Activated CD8-positive, alpha-beta T cell treated with anti-CD3 and anti-CD28 coated beads for 36 hours (primary cell): ENCODE measurements at regions not wholly inside any gene's neighbourhood (a gene's known extent, or its start where the extent isn't known, plus 50 kb on each side); places are given as distances from the start of the nearest gene placed in this dataset.

Experiments
- ATAC-seq: fragments of 200-7000 bp; cut with Tn5 transposase; one replicate; pipeline ENCODE4 v1.10.0; 2021; ENCODE audit warnings: mild to moderate bottlenecking, moderate library complexity
- CTCF ChIA-PET: fragments of 350-600 bp; sonication (Branson Sonifier 250); formaldehyde crosslinking; loops from one replicate; lab custom pipeline; 2021; ENCODE audit warnings: antibody characterized with exemption; lab: Charles Lee
- POLR2A ChIA-PET: fragments of 350-600 bp; sonication (Branson Sonifier 250); formaldehyde crosslinking; loops from one replicate; lab custom pipeline; 2021; ENCODE audit warnings: antibody characterized with exemption; lab: Charles Lee
- DNase-seq: peaks from one replicate; pipeline ENCODE4 v3.0.0-alpha.2; 2020
- H3K27ac Mint-ChIP-seq: one replicate; pipeline ENCODE4 v1.8.0; 2021; ENCODE audit warnings: mild to moderate bottlenecking, mixed read lengths
- H3K27me3 Mint-ChIP-seq: one replicate; pipeline ENCODE4 v1.8.0; 2021; ENCODE audit warnings: mixed read lengths
- H3K36me3 Mint-ChIP-seq: one replicate; pipeline ENCODE4 v1.8.0; 2021; ENCODE audit warnings: low read depth, mixed read lengths
- H3K4me1 Mint-ChIP-seq: one replicate; pipeline ENCODE4 v1.8.0; 2021; ENCODE audit warnings: low read depth, mixed read lengths
- H3K4me3 Mint-ChIP-seq: one replicate; pipeline ENCODE4 v1.8.0; 2021; ENCODE audit warnings: mild to moderate bottlenecking, moderate library complexity, mixed read lengths
- H3K9me3 Mint-ChIP-seq: one replicate; pipeline ENCODE4 v1.8.0; 2021; ENCODE audit warnings: mixed read lengths
- intact Hi-C: fragments of 100-400 bp; cut with micrococcal nuclease; formaldehyde crosslinking; loops from one replicate; pipeline ENCODE4 v1.10.0; 2022
- TF ChIP-seq, protein P1 (sequence below): fragments of 200-600 bp; IDR thresholded peaks from one replicate; pipeline ENCODE4 v1.8.0; 2022; ENCODE audit warnings: antibody characterized with exemption, mild to moderate bottlenecking

DNA sequence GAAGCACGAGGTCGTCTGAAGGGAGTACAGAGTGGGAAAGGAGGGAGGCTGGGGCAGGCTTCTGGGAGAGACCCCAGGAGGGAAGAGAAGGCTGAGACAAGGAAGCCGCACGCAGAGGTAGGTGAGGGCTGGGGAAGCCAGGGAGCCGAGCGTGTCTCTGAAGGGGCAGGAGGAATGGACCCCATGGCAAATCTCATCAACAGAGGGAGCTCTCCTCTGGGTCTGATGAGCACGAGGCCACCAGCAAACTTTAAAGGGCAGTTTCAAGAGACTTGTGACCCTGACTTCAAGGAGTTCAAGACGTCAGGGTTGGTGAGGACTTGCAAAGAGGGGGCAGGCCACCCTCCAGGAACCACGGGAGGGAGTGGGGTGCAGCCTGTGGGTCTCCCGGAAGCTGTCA, 326.2 kb upstream of the IRX2 start:
- Mint-ChIP-seq H3K4me1 (no peaks in the 10 kb centered on the region), H3K9me3 (peaks cover 12% of the 10 kb centered on the region), H3K27me3 (no peaks in the 10 kb centered on the region), H3K36me3 (no peaks in the 10 kb centered on the region), H3K4me3 (no peak overlapping the region), H3K27ac (no peak overlapping the region)
- TF ChIP-seq, protein P1, sequence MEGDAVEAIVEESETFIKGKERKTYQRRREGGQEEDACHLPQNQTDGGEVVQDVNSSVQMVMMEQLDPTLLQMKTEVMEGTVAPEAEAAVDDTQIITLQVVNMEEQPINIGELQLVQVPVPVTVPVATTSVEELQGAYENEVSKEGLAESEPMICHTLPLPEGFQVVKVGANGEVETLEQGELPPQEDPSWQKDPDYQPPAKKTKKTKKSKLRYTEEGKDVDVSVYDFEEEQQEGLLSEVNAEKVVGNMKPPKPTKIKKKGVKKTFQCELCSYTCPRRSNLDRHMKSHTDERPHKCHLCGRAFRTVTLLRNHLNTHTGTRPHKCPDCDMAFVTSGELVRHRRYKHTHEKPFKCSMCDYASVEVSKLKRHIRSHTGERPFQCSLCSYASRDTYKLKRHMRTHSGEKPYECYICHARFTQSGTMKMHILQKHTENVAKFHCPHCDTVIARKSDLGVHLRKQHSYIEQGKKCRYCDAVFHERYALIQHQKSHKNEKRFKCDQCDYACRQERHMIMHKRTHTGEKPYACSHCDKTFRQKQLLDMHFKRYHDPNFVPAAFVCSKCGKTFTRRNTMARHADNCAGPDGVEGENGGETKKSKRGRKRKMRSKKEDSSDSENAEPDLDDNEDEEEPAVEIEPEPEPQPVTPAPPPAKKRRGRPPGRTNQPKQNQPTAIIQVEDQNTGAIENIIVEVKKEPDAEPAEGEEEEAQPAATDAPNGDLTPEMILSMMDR, result no peak
- ATAC-seq (no peak), DNase-seq (no peak)
- intact Hi-C loops, result no loop called here
- CTCF ChIA-PET, result no interaction called here
- POLR2A ChIA-PET, result no interaction called here

DNA sequence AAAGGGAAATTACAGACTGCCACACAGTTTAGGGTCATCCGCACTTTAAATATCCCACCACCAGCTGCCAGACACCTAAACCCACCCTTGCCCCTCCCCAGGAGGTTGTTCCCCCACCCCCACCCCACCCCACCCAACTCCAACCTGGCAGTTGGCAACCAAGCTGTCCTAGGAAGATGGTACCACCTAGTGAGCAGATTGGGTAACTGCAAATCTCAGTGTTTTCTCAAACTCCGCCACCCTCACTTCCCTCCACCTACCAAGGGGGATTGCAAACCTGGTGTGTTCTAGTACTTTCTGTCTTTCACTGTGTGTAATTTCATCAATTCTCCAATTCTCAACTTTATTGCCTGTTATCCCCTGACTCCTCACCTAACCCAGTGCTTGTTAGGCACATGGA, 323.8 kb upstream of the IRX2 start:
- no peak for ATAC-seq
- H3K27me3 Mint-ChIP-seq, result no peaks in the 10 kb centered on the region
- no peaks in the 10 kb centered on the region for H3K4me1 Mint-ChIP-seq
- no peak overlapping the region for H3K4me3 Mint-ChIP-seq
- no peak overlapping the region for H3K27ac Mint-ChIP-seq
- no peak for DNase-seq
- intact Hi-C loops, result no loop called here
- peaks cover 26% of the 10 kb centered on the region for H3K9me3 Mint-ChIP-seq
- TF ChIP-seq, protein P1, result no peak
- CTCF ChIA-PET, result no interaction called here
- POLR2A ChIA-PET, result no interaction called here
- no peaks in the 10 kb centered on the region for H3K36me3 Mint-ChIP-seq

DNA sequence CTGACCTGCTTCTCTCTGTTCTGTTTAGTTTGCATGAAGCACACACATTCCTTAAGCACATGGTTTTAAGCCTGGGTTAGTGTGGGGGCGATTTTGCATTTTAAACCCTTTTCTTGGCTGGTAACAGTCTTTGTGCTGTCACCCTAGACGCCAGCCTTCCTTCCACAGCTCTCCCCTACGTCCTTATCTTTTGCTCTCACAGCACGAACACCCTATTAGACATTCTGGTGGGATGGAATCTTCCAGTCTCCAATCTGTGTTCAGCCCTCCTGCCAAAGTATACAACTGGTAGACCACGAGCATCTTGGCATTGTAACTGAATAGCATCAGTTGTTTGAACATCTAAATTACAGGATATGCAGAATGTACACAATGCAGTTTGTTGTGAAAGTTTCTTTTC, 316.9 kb upstream of the IRX2 start:
- ChIA-PET POLR2A (no interaction called here), CTCF (no interaction called here)
- Mint-ChIP-seq H3K9me3 (peaks cover 18% of the 10 kb centered on the region), H3K27me3 (no peaks in the 10 kb centered on the region), H3K4me3 (no peak overlapping the region), H3K36me3 (no peaks in the 10 kb centered on the region), H3K4me1 (no peaks in the 10 kb centered on the region), H3K27ac (no peak overlapping the region)
- TF ChIP-seq, protein P1, result no peak
- ATAC-seq, result no peak
- intact Hi-C loops, result no loop called here
- DNase-seq, result no peak

DNA sequence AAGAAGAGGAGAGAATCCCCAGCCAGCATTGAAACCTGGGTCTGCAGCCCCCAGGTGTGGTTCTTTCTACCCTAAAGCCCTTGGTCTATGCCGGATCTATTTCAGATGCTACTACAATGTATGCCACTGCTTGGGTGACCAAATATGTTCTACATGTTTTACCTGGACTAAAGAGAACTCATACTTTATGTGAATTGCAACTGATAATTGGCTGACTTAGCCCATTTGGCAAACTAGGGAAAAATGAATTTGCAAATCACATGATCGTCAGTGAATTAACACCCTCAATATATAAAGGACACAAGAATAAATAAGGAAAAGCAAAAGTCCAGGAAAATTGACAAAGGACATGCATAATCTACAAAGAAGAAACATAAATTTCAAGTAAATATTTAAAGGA, 308.8 kb upstream of the IRX2 start:
- Mint-ChIP-seq H3K27ac (no peak overlapping the region), H3K4me3 (no peak overlapping the region), H3K9me3 (peaks cover 22% of the 10 kb centered on the region)

DNA sequence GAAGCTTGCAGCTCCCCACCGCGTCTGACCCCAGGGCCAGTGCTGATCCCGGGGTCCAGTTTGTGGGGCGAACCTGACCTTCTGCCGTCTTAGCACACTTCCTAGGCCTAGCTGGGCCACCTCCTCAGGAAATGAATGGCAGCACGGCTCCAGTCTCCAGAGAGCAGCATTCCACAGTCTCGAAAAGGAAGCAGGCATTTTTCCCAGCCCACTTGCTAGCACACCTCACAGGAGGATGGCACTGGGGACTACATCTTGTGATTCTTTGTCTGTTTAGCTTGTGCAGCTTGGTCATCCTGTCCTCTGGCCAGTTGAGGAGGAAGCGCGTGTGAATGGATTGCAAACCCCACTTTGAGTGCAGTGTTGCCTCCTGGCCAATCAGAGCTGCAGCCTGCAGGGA, 308.0 kb upstream of the IRX2 start:
- Mint-ChIP-seq H3K9me3 (peaks cover 22% of the 10 kb centered on the region), H3K4me1 (no peaks in the 10 kb centered on the region), H3K27ac (no peak overlapping the region), H3K4me3 (no peak overlapping the region), H3K27me3 (peaks cover 3% of the 10 kb centered on the region), H3K36me3 (no peaks in the 10 kb centered on the region)
- intact Hi-C loops, result no loop called here
- TF ChIP-seq, protein P1, result no peak
- ATAC-seq (no peak), DNase-seq (no peak)
- CTCF ChIA-PET, result no interaction called here
- POLR2A ChIA-PET, result no interaction called here

More for the DNA sequence above, 308.8 kb upstream of the IRX2 start:
- DNase-seq, result no peak
- intact Hi-C loops, result no loop called here
- TF ChIP-seq, protein P1, result no peak
- no peak for ATAC-seq
- H3K4me1 Mint-ChIP-seq, result no peaks in the 10 kb centered on the region
- peaks cover 3% of the 10 kb centered on the region for H3K27me3 Mint-ChIP-seq
- CTCF ChIA-PET, result no interaction called here
- H3K36me3 Mint-ChIP-seq, result no peaks in the 10 kb centered on the region
- POLR2A ChIA-PET, result no interaction called here
